ENCODE measurements at regions not wholly inside any gene's neighbourhood (a gene's known extent, or its start where the extent isn't known, plus 50 kb on each side); places are given as distances from the start of the nearest gene placed in this dataset.

DNA sequence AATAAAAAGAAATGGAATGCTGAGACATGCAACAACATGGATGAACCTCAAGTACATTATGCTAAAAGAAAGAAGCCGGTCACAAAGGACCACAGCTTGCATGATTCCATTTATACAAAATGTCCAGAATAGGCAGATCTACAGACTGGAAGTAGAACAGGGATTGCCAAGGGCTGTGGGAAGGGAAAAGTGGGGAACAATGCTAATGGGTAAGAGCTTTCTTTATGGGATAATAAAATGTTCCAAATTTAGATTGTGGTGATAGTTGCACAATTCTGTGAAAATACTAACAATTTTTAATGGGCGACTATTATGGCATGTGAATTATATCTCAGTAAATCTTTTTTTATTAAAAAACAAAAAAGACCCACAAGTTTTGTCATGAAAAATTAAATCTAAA lies 106.2 kb downstream of the TMCO5A start:
- TF ChIP-seq CTCF (IDR thresholded peaks at IDR 0.05) = no peak
- no peak overlapping the region for H3K4me3 ChIP-seq (ENCODE audit: low read depth in 1 of 2, low read length in 1 of 2)
- no peaks in the 10 kb centered on the region for H3K9me3 ChIP-seq
- no peaks in the 10 kb centered on the region for H3K27me3 ChIP-seq
- H3K36me3 ChIP-seq = no peaks in the 10 kb centered on the region
- peaks cover 18 to 32% of the 10 kb centered on the region in 2 experiments for H3K4me1 ChIP-seq (ENCODE audit: control insufficient read depth in 1 of 2, insufficient read depth in 1 of 2, low read depth in 1 of 2, low read length in 1 of 2)
- no peak overlapping the region for H3K27ac ChIP-seq

GRCh38 chr15:38041576-38041975 lies 107.1 kb downstream of the TMCO5A start:
- H3K27ac ChIP-seq = peak overlapping the region; percentile 94
- H3K4me3 ChIP-seq (ENCODE audit: low read depth in 1 of 2, low read length in 1 of 2) = no peak overlapping the region
- no peaks in the 10 kb centered on the region for H3K36me3 ChIP-seq
- no peaks in the 10 kb centered on the region for H3K27me3 ChIP-seq
- H3K9me3 ChIP-seq = no peaks in the 10 kb centered on the region
- no peak for TF ChIP-seq CTCF (IDR thresholded peaks at IDR 0.05)
- peaks cover 18 to 32% of the 10 kb centered on the region in 2 experiments for H3K4me1 ChIP-seq (ENCODE audit: control insufficient read depth in 1 of 2, insufficient read depth in 1 of 2, low read depth in 1 of 2, low read length in 1 of 2)

DNA sequence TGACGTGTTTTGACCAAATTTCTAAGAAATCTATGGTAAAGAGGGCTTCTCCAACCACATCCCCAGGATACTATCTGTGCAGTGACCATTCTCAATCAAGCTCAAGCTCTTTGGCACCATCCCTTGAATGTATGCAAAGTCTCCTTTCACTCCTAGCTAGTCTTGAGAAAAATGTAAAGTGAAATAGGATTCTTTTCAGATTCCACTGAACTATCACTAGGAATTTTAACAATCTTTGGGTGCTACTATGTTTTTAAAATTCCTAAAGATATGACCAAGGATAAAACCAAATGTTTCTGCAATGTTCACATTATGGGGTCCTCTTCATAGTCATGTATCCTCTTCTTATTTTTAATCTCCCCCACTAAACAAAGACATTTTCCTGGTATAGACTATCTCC lies 107.8 kb downstream of the TMCO5A start:
- no peaks in the 10 kb centered on the region for H3K27me3 ChIP-seq
- no peak for TF ChIP-seq CTCF (IDR thresholded peaks at IDR 0.05)
- peak overlapping the region; percentile 94 for H3K27ac ChIP-seq
- no peaks in the 10 kb centered on the region for H3K9me3 ChIP-seq
- peaks cover 18 to 32% of the 10 kb centered on the region in 2 experiments for H3K4me1 ChIP-seq (ENCODE audit: control insufficient read depth in 1 of 2, insufficient read depth in 1 of 2, low read depth in 1 of 2, low read length in 1 of 2)
- peak overlapping the region; percentile 44 to 47 for H3K4me3 ChIP-seq (ENCODE audit: low read depth in 1 of 2, low read length in 1 of 2)
- no peaks in the 10 kb centered on the region for H3K36me3 ChIP-seq

DNA sequence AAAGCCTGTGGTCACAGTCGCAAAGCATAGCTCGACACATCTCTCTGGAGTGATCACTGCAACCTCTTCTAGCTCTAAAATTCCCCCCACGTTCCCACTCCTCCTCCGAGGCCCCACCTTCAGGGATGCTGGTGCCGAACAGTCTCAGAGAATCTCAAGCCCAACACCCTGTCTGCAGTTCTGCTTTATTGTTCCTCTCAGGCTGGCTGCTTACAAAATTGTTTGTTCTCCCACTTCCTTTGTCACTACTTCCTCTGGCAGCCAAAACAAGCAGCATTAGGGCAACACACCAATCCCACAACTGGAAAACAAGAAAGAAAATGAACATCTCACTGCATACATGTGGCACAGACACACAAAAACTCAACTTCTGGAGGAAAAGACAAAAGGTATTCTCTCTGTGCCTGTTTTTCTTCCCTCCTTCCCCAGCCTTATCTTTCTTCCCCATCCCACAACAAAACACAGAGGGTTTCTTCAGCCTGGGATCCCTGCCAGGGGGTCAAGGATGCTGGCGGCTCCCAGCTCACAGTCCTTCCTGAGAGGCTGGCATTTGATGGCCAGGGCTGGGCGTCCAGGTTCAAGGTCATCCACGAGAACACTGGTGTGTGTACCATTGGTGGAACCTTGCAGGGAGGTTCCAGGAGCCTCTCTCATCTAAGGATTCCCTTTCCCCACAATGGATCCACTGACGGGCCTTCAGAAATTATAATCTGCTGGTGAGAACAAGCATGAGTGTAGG lies 108.4 kb downstream of the TMCO5A start:
- no peak for TF ChIP-seq CTCF (IDR thresholded peaks at IDR 0.05)
- Histone ChIP-seq H3K4me1 (ENCODE audit: control insufficient read depth in 1 of 2, insufficient read depth in 1 of 2, low read depth in 1 of 2, low read length in 1 of 2) (peaks cover 18 to 32% of the 10 kb centered on the region in 2 experiments), H3K27me3 (no peaks in the 10 kb centered on the region), H3K36me3 (no peaks in the 10 kb centered on the region), H3K27ac (peak overlapping the region; percentile 94), H3K4me3 (ENCODE audit: low read depth in 1 of 2, low read length in 1 of 2) (peak overlapping the region; percentile 44 to 47), H3K9me3 (no peaks in the 10 kb centered on the region)

DNA sequence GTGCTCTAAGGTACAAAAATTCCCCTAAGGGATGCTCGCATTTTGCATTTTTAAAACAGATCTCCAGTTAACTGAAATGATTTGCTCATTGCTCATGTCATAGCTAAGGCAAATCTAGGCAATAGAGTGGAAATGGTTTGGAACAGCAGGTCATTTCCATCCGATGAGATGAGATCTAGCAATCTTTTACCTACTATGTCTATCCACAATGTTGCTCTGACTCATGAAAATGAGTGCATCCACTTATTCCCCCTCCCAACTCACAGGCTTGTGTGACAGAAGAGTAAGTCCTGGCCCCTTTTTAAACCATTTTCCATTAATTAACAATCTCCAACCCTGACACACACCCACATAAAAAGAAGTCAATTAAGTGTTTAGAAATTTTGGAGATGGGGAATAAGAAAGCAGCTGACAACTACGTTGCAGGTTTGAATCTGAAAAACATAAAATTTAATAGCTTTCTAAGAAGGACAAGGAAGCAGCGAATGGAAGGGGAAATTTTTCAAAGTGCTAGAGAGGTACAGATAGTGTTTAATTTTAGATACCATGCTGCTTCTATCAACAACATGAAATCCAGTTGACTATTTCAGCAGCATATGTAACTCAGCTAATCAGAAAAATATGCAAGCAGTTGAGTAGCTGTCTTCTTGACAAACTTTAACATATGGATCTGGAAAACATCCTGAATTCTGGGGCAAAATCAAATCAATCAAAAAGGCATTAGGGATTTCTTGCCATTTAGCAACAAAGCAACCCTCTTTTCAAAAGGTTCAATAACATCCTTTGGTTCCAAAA lies 112.0 kb downstream of the TMCO5A start:
- H3K4me3 ChIP-seq (ENCODE audit: low read depth in 1 of 2, low read length in 1 of 2) = no peak overlapping the region
- H3K27ac ChIP-seq = no peak overlapping the region
- no peaks in the 10 kb centered on the region for H3K9me3 ChIP-seq
- H3K36me3 ChIP-seq = no peaks in the 10 kb centered on the region
- no peak for TF ChIP-seq CTCF (IDR thresholded peaks at IDR 0.05)
- no peaks in the 10 kb centered on the region for H3K27me3 ChIP-seq
- H3K4me1 ChIP-seq (ENCODE audit: control insufficient read depth in 1 of 2, insufficient read depth in 1 of 2, low read depth in 1 of 2, low read length in 1 of 2) = peaks cover 18 to 41% of the 10 kb centered on the region in 2 experiments

Measured in neutrophil (primary cell).